ENCODE measurements at regions not wholly inside any gene's neighbourhood (a gene's known extent, or its start where the extent isn't known, plus 50 kb on each side); places are given as distances from the start of the nearest gene placed in this dataset.

- H3K4me3 ChIP-seq (replicated peaks in 1 of 2; ENCODE audit: low read depth in 2 of 2, low read length in 2 of 2) = no peak overlapping the region
- no peak for TF ChIP-seq CTCF (IDR thresholded peaks at IDR 0.05; ENCODE audit: low read depth, low read length)
- DNase-seq (ENCODE audit: low read depth in 2 of 2) = no peak
Observed at GRCh38 chr2:172242961-172243360, 140.3 kb upstream of the DLX2 start.

GRCh38 chr2:172244419-172245130, 141.9 kb upstream of the DLX2 start:
- no peak overlapping the region for H3K4me3 ChIP-seq (replicated peaks in 1 of 2; ENCODE audit: low read depth in 2 of 2, low read length in 2 of 2)
- no peak for TF ChIP-seq CTCF (IDR thresholded peaks at IDR 0.05; ENCODE audit: low read depth, low read length)
- peak; percentile 28 to 46 for DNase-seq (ENCODE audit: low read depth in 2 of 2)

GRCh38 chr2:172246649-172247048, 143.9 kb upstream of the DLX2 start:
- no peak overlapping the region for H3K4me3 ChIP-seq (replicated peaks in 1 of 2; ENCODE audit: low read depth in 2 of 2, low read length in 2 of 2)
- no peak for TF ChIP-seq CTCF (IDR thresholded peaks at IDR 0.05; ENCODE audit: low read depth, low read length)
- peak in 1 of 2 donors; percentile 67 for DNase-seq (ENCODE audit: low read depth in 2 of 2)

GRCh38 chr2:172247203-172247602, 144.5 kb upstream of the DLX2 start:
- H3K4me3 ChIP-seq (replicated peaks in 1 of 2; ENCODE audit: low read depth in 2 of 2, low read length in 2 of 2) = no peak overlapping the region
- TF ChIP-seq CTCF (IDR thresholded peaks at IDR 0.05; ENCODE audit: low read depth, low read length) = no peak
- no peak for DNase-seq (ENCODE audit: low read depth in 2 of 2)

GRCh38 chr2:172248381-172248780, 145.7 kb upstream of the DLX2 start:
- no peak for DNase-seq (ENCODE audit: low read depth in 2 of 2)
- no peak for TF ChIP-seq CTCF (IDR thresholded peaks at IDR 0.05; ENCODE audit: low read depth, low read length)

GRCh38 chr2:172248785-172249187, 146.1 kb upstream of the DLX2 start:
- DNase-seq (ENCODE audit: low read depth in 2 of 2) = peak in 1 of 2 donors; percentile 52
- no peak for TF ChIP-seq CTCF (IDR thresholded peaks at IDR 0.05; ENCODE audit: low read depth, low read length)
- H3K4me3 ChIP-seq (replicated peaks in 1 of 2; ENCODE audit: low read depth in 2 of 2, low read length in 2 of 2) = no peak overlapping the region

More at GRCh38 chr2:172248381-172248780, 145.7 kb upstream of the DLX2 start:
- H3K4me3 ChIP-seq (replicated peaks in 1 of 2; ENCODE audit: low read depth in 2 of 2, low read length in 2 of 2) = no peak overlapping the region

GRCh38 chr2:172249334-172249733, 146.6 kb upstream of the DLX2 start:
- no peak for TF ChIP-seq CTCF (IDR thresholded peaks at IDR 0.05; ENCODE audit: low read depth, low read length)
- no peak overlapping the region for H3K4me3 ChIP-seq (replicated peaks in 1 of 2; ENCODE audit: low read depth in 2 of 2, low read length in 2 of 2)
- peak in 1 of 2 donors; percentile 18 for DNase-seq (ENCODE audit: low read depth in 2 of 2)
